ENCODE measurements at regions not wholly inside any gene's neighbourhood (a gene's known extent, or its start where the extent isn't known, plus 50 kb on each side); places are given as distances from the start of the nearest gene placed in this dataset.

DNA sequence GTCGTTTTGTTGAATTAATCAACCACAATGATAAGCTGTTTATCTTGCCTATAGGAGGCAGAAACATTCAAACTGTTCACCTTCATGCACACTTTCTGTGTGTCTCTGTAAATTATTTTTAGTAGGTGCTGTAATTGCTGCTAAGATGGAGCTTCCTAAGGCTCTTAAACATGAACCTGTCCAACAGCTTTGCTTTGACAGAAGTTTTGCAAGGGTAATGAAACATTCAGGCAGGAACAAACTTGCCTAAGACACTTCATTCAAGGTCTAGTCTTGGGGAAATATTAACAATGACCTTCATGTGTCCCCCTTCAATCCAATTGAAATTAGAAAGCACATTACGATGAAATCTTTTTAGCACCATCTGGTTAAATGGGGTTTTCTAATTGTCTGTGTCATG lies 156.1 kb downstream of the DIPK2A start:
- DNase-seq = no peak
- H3K27ac ChIP-seq (ENCODE audit: low read length) = no peak overlapping the region
- no peaks in the 10 kb centered on the region for H3K9me3 ChIP-seq (ENCODE audit: control insufficient read depth, low read depth, low read length)
- no peaks in the 10 kb centered on the region for H3K27me3 ChIP-seq (ENCODE audit: control insufficient read depth, insufficient read depth, low read length)
- no peaks in the 10 kb centered on the region for H3K4me1 ChIP-seq (ENCODE audit: control insufficient read depth, insufficient read depth, low read length)
- no CpG with 5 or more reads among the region's 2 CpGs for WGBS (ENCODE audit: insufficient coverage, low lambda C conversion rate)
- no peak overlapping the region for H3K4me3 ChIP-seq (ENCODE audit: low read length)
- no peaks in the 10 kb centered on the region for H3K36me3 ChIP-seq (ENCODE audit: control insufficient read depth, insufficient read depth, low read length)

DNA sequence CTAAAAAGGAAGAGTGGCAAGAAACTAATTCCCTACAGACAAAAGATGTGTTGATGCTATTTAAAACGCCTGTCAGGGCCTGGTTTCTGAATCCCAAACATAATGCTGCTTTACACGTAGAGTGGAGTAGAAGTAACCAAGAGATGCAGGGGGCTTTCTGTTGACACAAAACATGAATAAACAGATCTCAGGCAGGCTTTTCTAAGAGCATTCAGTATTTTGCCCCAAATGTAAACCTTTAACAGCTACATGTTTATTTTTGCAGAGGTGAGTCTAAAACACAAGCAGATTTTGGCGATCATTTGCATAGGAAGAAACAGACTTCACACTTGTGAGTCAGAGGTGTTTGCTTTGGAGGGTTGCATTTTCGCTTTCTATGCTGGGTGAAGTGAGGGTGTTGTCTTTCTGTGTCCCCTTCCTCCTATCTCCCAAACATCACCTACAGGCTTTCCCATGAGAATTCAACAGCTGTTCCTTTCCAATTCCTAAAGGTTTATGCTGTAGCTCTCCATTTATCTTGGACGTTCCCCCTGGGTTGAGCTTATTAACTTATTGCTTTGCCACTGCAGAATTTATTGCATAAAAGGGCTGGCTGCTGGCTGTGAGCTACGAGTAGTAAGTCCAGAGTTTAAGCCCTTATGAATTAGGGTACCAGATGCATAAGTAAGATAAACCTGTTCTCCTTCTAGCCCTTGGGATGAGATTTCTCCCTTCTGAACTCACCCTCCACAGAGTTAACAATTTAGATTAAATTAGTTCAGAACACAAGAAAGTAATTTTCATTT lies 156.7 kb downstream of the DIPK2A start:
- H3K4me1 ChIP-seq (ENCODE audit: control insufficient read depth, insufficient read depth, low read length) = no peaks in the 10 kb centered on the region
- H3K4me3 ChIP-seq (ENCODE audit: low read length) = no peak overlapping the region
- H3K27ac ChIP-seq (ENCODE audit: low read length) = no peak overlapping the region
- 0% methylated on average over 1 of the region's 6 CpGs for WGBS (ENCODE audit: insufficient coverage, low lambda C conversion rate)
- H3K36me3 ChIP-seq (ENCODE audit: control insufficient read depth, insufficient read depth, low read length) = no peaks in the 10 kb centered on the region
- no peaks in the 10 kb centered on the region for H3K27me3 ChIP-seq (ENCODE audit: control insufficient read depth, insufficient read depth, low read length)
- peak in 1 of 2 donors; percentile 30 for DNase-seq
- no peaks in the 10 kb centered on the region for H3K9me3 ChIP-seq (ENCODE audit: control insufficient read depth, low read depth, low read length)

DNA sequence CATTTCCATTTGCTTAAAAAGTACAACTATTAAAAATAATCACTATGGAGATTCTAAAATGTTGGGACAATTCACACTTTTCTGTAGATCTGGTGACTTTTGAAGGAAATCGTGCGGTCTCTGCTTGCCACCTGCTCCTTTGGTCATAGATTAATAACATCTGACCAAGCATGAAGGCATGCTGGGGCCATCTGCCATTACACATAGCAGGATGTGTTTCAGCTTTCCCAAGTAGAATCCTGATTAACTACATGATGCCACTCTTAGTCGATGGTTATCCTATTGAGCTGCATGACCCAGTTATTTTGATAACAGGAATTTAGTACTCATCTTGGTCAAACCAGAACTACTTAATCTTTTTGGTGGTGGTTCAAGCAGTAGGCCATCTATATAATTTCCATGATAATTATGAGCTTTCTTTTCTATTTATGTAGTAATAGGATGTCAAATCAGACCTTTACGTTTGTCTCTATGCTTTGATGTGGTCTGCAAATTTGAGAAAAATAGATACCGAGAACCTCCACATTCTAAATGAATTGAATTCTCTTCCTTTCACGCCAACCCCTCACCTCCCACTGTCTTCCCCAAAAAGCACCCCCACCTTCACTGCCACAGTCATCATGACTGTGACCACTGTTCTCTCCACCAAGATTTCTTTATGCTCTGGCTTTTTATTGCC lies 158.1 kb downstream of the DIPK2A start:
- no peaks in the 10 kb centered on the region for H3K27me3 ChIP-seq (ENCODE audit: control insufficient read depth, insufficient read depth, low read length)
- no peak overlapping the region for H3K4me3 ChIP-seq (ENCODE audit: low read length)
- H3K36me3 ChIP-seq (ENCODE audit: control insufficient read depth, insufficient read depth, low read length) = no peaks in the 10 kb centered on the region
- no peak overlapping the region for H3K27ac ChIP-seq (ENCODE audit: low read length)
- no peak for DNase-seq
- no peaks in the 10 kb centered on the region for H3K9me3 ChIP-seq (ENCODE audit: control insufficient read depth, low read depth, low read length)
- H3K4me1 ChIP-seq (ENCODE audit: control insufficient read depth, insufficient read depth, low read length) = no peaks in the 10 kb centered on the region
- 100% methylated on average over 3 of the region's 6 CpGs for WGBS (ENCODE audit: insufficient coverage, low lambda C conversion rate)

DNA sequence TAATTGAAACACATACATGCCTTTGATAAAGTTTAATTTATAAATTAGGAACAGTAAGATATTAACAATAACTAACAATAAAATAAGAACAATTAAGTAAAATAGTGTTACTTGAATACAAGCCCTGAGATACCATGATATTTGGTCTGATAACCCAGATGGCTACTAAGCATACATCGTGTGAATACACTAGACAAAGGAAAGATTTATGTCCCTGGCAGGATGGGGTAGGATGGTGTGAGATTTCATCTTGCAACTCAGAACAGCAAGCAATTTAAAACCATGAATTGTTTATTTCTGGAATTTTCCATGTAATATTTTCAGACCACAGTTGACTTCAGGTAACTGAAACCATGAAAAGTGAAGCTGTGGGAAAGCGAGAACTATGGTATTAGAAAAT lies 169.5 kb downstream of the DIPK2A start:
- Histone ChIP-seq H3K27ac (ENCODE audit: low read length) (no peak overlapping the region), H3K9me3 (ENCODE audit: control insufficient read depth, low read depth, low read length) (no peaks in the 10 kb centered on the region), H3K36me3 (ENCODE audit: control insufficient read depth, insufficient read depth, low read length) (no peaks in the 10 kb centered on the region), H3K27me3 (ENCODE audit: control insufficient read depth, insufficient read depth, low read length) (no peaks in the 10 kb centered on the region), H3K4me1 (ENCODE audit: control insufficient read depth, insufficient read depth, low read length) (peaks cover 5% of the 10 kb centered on the region), H3K4me3 (ENCODE audit: low read length) (no peak overlapping the region)
- no peak for DNase-seq
- WGBS (ENCODE audit: insufficient coverage, low lambda C conversion rate) = 100% methylated on average over 1 of the region's 2 CpGs

DNA sequence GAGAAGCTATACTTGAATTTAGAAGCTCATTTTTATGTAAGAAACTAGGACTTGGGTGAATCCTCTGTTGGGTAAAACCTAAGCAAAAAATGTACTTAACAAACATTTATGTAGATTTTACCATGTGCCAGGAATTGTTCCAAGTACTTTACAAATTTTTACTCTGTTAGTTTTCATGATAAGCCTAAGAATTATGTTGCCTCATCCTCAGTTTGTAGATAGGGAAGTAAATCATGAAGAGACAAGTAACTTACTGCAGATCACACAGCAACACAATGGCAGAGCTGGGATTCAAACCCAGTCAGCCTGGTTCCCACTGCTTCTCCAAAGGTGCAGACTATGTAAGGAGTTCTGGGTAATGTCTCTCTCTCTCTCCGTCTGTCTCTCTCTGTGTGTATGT lies 169.9 kb downstream of the DIPK2A start:
- no peaks in the 10 kb centered on the region for H3K27me3 ChIP-seq (ENCODE audit: control insufficient read depth, insufficient read depth, low read length)
- H3K27ac ChIP-seq (ENCODE audit: low read length) = no peak overlapping the region
- H3K36me3 ChIP-seq (ENCODE audit: control insufficient read depth, insufficient read depth, low read length) = no peaks in the 10 kb centered on the region
- no peak for DNase-seq
- no peak overlapping the region for H3K4me3 ChIP-seq (ENCODE audit: low read length)
- no peaks in the 10 kb centered on the region for H3K9me3 ChIP-seq (ENCODE audit: control insufficient read depth, low read depth, low read length)
- peaks cover 5% of the 10 kb centered on the region for H3K4me1 ChIP-seq (ENCODE audit: control insufficient read depth, insufficient read depth, low read length)
- WGBS (ENCODE audit: insufficient coverage, low lambda C conversion rate) = 78% methylated on average over 1 of the region's 1 CpG

DNA sequence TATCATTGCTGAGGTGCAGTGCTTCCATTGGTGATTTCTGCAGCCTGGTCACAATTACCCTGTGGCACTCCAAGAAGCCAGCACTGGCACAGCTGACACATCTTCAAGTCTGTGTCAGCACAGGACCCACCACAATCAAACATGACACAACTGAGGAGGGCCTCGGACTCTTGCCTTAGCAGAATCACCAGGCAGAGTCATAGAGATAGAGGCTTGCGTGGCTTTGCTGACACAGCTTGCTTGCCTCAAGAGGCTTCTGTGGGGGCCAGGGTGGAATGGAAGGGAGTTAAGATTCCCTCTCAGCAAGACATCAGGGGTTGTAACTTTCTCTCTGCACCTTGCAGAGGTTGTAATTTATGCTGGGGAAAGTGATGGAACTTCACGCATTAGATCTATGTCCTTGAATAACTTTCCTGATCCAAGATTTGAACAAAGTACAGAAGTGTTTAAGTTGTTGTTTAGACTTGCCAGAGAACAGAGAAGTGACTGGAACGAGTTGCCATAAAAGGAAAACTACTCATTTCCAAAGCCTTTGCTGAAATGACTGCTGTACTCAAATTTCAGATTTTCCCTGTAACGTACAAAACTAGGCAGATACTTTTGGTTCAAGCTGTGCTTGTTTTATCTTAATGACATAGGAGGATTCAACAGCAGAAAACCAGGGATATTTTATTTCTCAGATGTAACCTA lies 170.7 kb downstream of the DIPK2A start:
- H3K9me3 ChIP-seq (ENCODE audit: control insufficient read depth, low read depth, low read length) = no peaks in the 10 kb centered on the region
- WGBS (ENCODE audit: insufficient coverage, low lambda C conversion rate) = 57% methylated on average over 2 of the region's 5 CpGs
- H3K4me1 ChIP-seq (ENCODE audit: control insufficient read depth, insufficient read depth, low read length) = peaks cover 5% of the 10 kb centered on the region
- peak overlapping the region; percentile 24 for H3K27ac ChIP-seq (ENCODE audit: low read length)
- peak; percentile 69 to 79 for DNase-seq
- no peak overlapping the region for H3K4me3 ChIP-seq (ENCODE audit: low read length)
- H3K27me3 ChIP-seq (ENCODE audit: control insufficient read depth, insufficient read depth, low read length) = no peaks in the 10 kb centered on the region
- H3K36me3 ChIP-seq (ENCODE audit: control insufficient read depth, insufficient read depth, low read length) = no peaks in the 10 kb centered on the region

DNA sequence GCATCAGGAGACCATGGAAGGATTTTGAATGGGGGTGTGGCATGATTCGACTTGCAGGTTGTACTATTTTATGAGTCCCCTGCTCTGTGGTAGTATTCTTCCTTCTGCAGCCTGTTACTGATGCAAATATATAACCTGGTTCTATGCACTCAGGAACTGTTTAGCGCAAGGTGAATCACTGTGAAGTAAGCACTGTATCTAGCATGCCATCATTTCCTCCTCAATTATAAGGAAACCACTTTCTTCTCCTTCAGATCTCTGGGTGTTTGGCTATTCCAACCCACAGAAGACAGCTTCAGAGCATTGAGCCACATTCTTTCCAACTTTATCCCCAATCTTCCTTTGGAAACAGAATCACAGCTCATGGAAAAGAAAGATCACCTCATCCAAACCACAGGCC lies 176.7 kb downstream of the DIPK2A start:
- no peaks in the 10 kb centered on the region for H3K36me3 ChIP-seq (ENCODE audit: control insufficient read depth, insufficient read depth, low read length)
- WGBS (ENCODE audit: insufficient coverage, low lambda C conversion rate) = 100% methylated on average over 1 of the region's 2 CpGs
- H3K4me1 ChIP-seq (ENCODE audit: control insufficient read depth, insufficient read depth, low read length) = no peaks in the 10 kb centered on the region
- no peaks in the 10 kb centered on the region for H3K9me3 ChIP-seq (ENCODE audit: control insufficient read depth, low read depth, low read length)
- no peak overlapping the region for H3K27ac ChIP-seq (ENCODE audit: low read length)
- no peaks in the 10 kb centered on the region for H3K27me3 ChIP-seq (ENCODE audit: control insufficient read depth, insufficient read depth, low read length)
- no peak for DNase-seq
- H3K4me3 ChIP-seq (ENCODE audit: low read length) = no peak overlapping the region

DNA sequence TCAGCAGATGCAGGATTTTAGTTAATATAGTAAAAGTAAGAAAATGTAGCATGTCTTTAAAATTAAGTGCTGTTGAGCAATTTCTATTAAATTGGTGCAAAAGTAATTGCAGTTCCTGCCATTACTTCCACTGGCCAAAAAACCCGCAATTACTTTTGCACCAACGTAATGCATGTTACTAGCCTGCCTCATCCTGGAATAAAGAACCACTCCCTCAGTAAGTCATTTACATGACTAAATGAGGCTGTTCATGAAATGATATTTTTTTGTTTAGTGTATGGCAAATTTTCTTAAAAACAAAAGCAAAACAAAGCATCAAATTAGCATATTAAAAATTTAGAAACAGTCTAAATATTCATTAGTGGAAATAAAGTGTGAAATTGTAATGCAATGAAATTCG lies 180.4 kb downstream of the DIPK2A start:
- H3K36me3 ChIP-seq (ENCODE audit: control insufficient read depth, insufficient read depth, low read length) = no peaks in the 10 kb centered on the region
- H3K27ac ChIP-seq (ENCODE audit: low read length) = no peak overlapping the region
- DNase-seq = no peak
- 100% methylated on average over 1 of the region's 3 CpGs for WGBS (ENCODE audit: insufficient coverage, low lambda C conversion rate)
- no peak overlapping the region for H3K4me3 ChIP-seq (ENCODE audit: low read length)
- no peaks in the 10 kb centered on the region for H3K9me3 ChIP-seq (ENCODE audit: control insufficient read depth, low read depth, low read length)
- no peaks in the 10 kb centered on the region for H3K27me3 ChIP-seq (ENCODE audit: control insufficient read depth, insufficient read depth, low read length)
- H3K4me1 ChIP-seq (ENCODE audit: control insufficient read depth, insufficient read depth, low read length) = no peaks in the 10 kb centered on the region

DNA sequence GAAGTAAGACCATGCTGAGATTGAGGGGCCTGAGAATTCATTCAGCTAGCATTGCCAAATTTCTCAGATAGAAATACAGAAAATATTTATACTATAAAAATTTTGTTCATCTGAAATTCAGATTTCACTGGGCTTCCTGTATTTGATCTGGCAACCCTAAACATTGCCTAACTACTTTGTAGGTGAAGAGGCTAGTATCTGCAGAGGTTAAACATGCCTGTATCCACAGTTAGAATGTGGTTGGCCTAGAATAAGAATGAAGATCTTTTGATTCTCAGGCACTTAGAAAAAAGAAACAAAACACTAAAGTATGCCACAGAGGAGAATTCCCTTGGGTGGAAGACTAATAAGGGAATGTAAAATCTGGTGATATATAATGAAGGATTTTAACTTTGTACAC lies 189.0 kb downstream of the DIPK2A start:
- no peaks in the 10 kb centered on the region for H3K36me3 ChIP-seq (ENCODE audit: control insufficient read depth, insufficient read depth, low read length)
- H3K4me1 ChIP-seq (ENCODE audit: control insufficient read depth, insufficient read depth, low read length) = no peaks in the 10 kb centered on the region
- H3K4me3 ChIP-seq (ENCODE audit: low read length) = no peak overlapping the region
- no peak for DNase-seq
- H3K27ac ChIP-seq (ENCODE audit: low read length) = no peak overlapping the region
- H3K9me3 ChIP-seq (ENCODE audit: control insufficient read depth, low read depth, low read length) = no peaks in the 10 kb centered on the region
- no peaks in the 10 kb centered on the region for H3K27me3 ChIP-seq (ENCODE audit: control insufficient read depth, insufficient read depth, low read length)

DNA sequence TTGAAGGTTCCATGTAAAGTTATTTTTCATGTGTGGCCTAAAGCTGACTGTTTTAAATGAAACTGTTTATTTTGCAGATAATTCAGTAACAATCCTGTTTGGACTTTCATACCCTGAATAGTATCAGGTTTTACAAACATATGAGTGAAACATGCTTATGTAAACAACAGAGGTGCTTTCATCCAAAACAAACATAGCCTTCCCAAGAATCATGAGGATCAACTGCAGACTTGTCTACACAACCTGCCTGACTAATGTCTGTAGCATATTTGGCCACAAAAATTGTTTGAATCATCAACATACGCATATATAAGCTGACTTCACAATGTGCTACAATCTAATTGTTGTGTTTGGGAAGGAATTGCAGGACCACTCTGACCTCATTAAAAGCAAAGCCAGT lies 190.4 kb downstream of the DIPK2A start:
- no peak overlapping the region for H3K27ac ChIP-seq (ENCODE audit: low read length)
- no peaks in the 10 kb centered on the region for H3K4me1 ChIP-seq (ENCODE audit: control insufficient read depth, insufficient read depth, low read length)
- no peak overlapping the region for H3K4me3 ChIP-seq (ENCODE audit: low read length)
- DNase-seq = peak in 1 of 2 donors; percentile 29
- no peaks in the 10 kb centered on the region for H3K27me3 ChIP-seq (ENCODE audit: control insufficient read depth, insufficient read depth, low read length)
- H3K9me3 ChIP-seq (ENCODE audit: control insufficient read depth, low read depth, low read length) = no peaks in the 10 kb centered on the region
- no CpG with 5 or more reads among the region's 1 CpG for WGBS (ENCODE audit: insufficient coverage, low lambda C conversion rate)
- H3K36me3 ChIP-seq (ENCODE audit: control insufficient read depth, insufficient read depth, low read length) = no peaks in the 10 kb centered on the region

Data from large intestine (tissue), 3 donors.